ENCODE measurements at regions not wholly inside any gene's neighbourhood (a gene's known extent, or its start where the extent isn't known, plus 50 kb on each side); places are given as distances from the start of the nearest gene placed in this dataset.

DNA sequence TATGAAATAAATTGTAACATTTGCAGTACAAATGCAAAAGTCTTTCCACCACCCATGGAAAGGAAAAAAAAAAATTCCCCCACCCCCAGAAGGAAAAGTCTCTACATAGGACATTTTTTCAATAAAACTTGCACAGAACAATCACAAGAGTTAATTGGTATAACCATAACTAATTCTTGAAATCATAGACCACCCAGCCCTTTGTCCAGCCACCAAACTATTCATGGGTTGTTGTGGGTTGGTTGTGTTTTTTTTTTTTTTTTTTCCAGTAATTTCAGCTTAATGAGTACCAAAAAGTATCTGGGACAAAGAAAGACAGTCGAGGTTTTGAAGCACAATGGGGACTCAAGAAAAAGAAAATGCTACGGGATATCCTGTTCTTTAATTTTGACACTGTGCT lies 355.0 kb upstream of the ROBO2 start:
- TF ChIP-seq POLR2AphosphoS5 (IDR thresholded peaks at IDR 0.05; ENCODE audit: low read depth, low read length) (no peak), POLR2A (IDR thresholded peaks at IDR 0.05; ENCODE audit: low read depth, low read length) (no peak), TAF1 (IDR thresholded peaks at IDR 0.05; ENCODE audit: borderline replicate concordance, low read depth, low read length) (no peak)

Measured in GM12892 (cell line).